ENCODE measurements at regions not wholly inside any gene's neighbourhood (a gene's known extent, or its start where the extent isn't known, plus 50 kb on each side); places are given as distances from the start of the nearest gene placed in this dataset.

GRCh38 chr10:130737186-130737585, 574.3 kb downstream of the TCERG1L start:
- TF ChIP-seq, protein P1, sequence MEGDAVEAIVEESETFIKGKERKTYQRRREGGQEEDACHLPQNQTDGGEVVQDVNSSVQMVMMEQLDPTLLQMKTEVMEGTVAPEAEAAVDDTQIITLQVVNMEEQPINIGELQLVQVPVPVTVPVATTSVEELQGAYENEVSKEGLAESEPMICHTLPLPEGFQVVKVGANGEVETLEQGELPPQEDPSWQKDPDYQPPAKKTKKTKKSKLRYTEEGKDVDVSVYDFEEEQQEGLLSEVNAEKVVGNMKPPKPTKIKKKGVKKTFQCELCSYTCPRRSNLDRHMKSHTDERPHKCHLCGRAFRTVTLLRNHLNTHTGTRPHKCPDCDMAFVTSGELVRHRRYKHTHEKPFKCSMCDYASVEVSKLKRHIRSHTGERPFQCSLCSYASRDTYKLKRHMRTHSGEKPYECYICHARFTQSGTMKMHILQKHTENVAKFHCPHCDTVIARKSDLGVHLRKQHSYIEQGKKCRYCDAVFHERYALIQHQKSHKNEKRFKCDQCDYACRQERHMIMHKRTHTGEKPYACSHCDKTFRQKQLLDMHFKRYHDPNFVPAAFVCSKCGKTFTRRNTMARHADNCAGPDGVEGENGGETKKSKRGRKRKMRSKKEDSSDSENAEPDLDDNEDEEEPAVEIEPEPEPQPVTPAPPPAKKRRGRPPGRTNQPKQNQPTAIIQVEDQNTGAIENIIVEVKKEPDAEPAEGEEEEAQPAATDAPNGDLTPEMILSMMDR (conservative IDR thresholded peaks at IDR 0.05), result no peak
- no peak for TF ChIP-seq ZFX (IDR thresholded peaks at IDR 0.05)
